ENCODE measurements at regions not wholly inside any gene's neighbourhood (a gene's known extent, or its start where the extent isn't known, plus 50 kb on each side); places are given as distances from the start of the nearest gene placed in this dataset.

GRCh38 chr11:70642266-70642665 lies 243.9 kb downstream of the CTTN start:
- no peak for TF ChIP-seq FOXM1 (IDR thresholded peaks at IDR 0.05; ENCODE audit: borderline replicate concordance)
- no peak for TF ChIP-seq ELF4 (IDR thresholded peaks at IDR 0.05)
- no peak for TF ChIP-seq SUZ12 (IDR thresholded peaks at IDR 0.05)
- TF ChIP-seq PKNOX1 (IDR thresholded peaks at IDR 0.05), result no peak
- TF ChIP-seq BHLHE40 (IDR thresholded peaks at IDR 0.05; ENCODE audit: borderline replicate concordance), result no peak
- no peak for TF ChIP-seq ZNF384 (IDR thresholded peaks at IDR 0.05)
- TF ChIP-seq CTBP1 (IDR thresholded peaks at IDR 0.05; ENCODE audit: borderline replicate concordance), result no peak
- TF ChIP-seq SP1 (IDR thresholded peaks at IDR 0.05), result no peak
- TF ChIP-seq FOXA1 (IDR thresholded peaks at IDR 0.05), result no peak
- TF ChIP-seq LEF1 (IDR thresholded peaks at IDR 0.05; ENCODE audit: borderline replicate concordance), result no peak
- TF ChIP-seq TARDBP (IDR thresholded peaks at IDR 0.05), result no peak

All from HEK293T (cell line).